Body of pancreas (tissue), 4 donors: ENCODE measurements at regions not wholly inside any gene's neighbourhood (a gene's known extent, or its start where the extent isn't known, plus 50 kb on each side); places are given as distances from the start of the nearest gene placed in this dataset.

ENCODE experiments used
- CTCF ChIP-seq, 7 experiments: fragments of 450-650 bp in 4 of 7; fragments of 200-600 bp in 3 of 7; sonication (generic) in 3 of 7; IDR thresholded peaks; one replicate each; pipeline ENCODE4 v1.5.1; 2016 to 2019; ENCODE audit warnings: antibody characterized with exemption in 7 of 7
- POLR2A ChIP-seq, 3 donors: fragments of 450-650 bp; IDR thresholded peaks; one replicate each; pipeline ENCODE4 v1.6.1; 2016; ENCODE audit warnings: antibody characterized with exemption in 3 of 3, mild to moderate bottlenecking in 2 of 3

GRCh38 chr14:54221432-54221803, 175.4 kb upstream of the CDKN3 start:
- no peak for TF ChIP-seq CTCF (IDR thresholded peaks at IDR 0.05)
- no peak for TF ChIP-seq POLR2A (IDR thresholded peaks at IDR 0.05)
